GM06990 (cell line): ENCODE measurements at regions not wholly inside any gene's neighbourhood (a gene's known extent, or its start where the extent isn't known, plus 50 kb on each side); places are given as distances from the start of the nearest gene placed in this dataset.

Experiments used
- DNase-seq: peaks from one replicate; pipeline ENCODE4 v3.0.0-alpha.2; 2011; ENCODE audit not compliant: insufficient read length; ENCODE audit errors: extremely low read depth
- H3K27me3 ChIP-seq: replicated peaks from 2 replicates; pipeline ENCODE4 v1.6.0; 2011; ENCODE audit warnings: low read length; ENCODE audit not compliant: control insufficient read depth, insufficient read depth
- H3K36me3 ChIP-seq: 2 replicates; pipeline ENCODE4 v1.5.1; 2011; ENCODE audit warnings: low read length; ENCODE audit not compliant: control insufficient read depth, insufficient read depth
- H3K4me3 ChIP-seq: replicated peaks from 2 replicates; pipeline ENCODE4 v1.5.1; 2011; ENCODE audit warnings: low read depth, mild to moderate bottlenecking, control low read depth, low read length
- TF ChIP-seq, protein P1 (sequence below): IDR thresholded peaks from 2 replicates; pipeline ENCODE4 v1.5.1; 2011; ENCODE audit warnings: low read length, control low read depth, mild to moderate bottlenecking, inconsistent platforms; ENCODE audit not compliant: insufficient read depth, poor library complexity, severe bottlenecking

DNA sequence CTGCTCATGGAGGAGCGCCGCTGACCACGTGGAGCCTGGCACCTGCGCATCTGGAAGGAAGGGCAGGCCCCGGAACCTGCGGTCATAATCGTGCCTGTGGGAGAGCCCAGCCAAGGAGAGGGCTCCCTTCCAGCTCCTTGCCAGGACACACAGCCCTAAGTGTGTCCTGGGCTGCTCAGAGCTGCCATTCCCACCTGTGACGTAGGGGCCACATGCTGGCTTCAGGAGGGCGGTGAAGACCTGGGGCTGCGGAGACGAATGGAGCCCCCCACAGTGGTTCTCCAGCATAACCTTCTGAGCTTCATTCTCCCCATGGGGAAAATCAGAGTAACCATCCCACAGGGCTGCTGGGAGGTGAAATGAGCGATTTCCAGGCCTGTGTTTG lies 127.6 kb upstream of the CHST15 start:
- no peak for DNase-seq
- TF ChIP-seq, protein P1, sequence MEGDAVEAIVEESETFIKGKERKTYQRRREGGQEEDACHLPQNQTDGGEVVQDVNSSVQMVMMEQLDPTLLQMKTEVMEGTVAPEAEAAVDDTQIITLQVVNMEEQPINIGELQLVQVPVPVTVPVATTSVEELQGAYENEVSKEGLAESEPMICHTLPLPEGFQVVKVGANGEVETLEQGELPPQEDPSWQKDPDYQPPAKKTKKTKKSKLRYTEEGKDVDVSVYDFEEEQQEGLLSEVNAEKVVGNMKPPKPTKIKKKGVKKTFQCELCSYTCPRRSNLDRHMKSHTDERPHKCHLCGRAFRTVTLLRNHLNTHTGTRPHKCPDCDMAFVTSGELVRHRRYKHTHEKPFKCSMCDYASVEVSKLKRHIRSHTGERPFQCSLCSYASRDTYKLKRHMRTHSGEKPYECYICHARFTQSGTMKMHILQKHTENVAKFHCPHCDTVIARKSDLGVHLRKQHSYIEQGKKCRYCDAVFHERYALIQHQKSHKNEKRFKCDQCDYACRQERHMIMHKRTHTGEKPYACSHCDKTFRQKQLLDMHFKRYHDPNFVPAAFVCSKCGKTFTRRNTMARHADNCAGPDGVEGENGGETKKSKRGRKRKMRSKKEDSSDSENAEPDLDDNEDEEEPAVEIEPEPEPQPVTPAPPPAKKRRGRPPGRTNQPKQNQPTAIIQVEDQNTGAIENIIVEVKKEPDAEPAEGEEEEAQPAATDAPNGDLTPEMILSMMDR = no peak
- Histone ChIP-seq H3K36me3 (no peaks in the 10 kb centered on the region), H3K4me3 (no peak overlapping the region), H3K27me3 (no peaks in the 10 kb centered on the region; the same call in none of the 2 replicates)

DNA sequence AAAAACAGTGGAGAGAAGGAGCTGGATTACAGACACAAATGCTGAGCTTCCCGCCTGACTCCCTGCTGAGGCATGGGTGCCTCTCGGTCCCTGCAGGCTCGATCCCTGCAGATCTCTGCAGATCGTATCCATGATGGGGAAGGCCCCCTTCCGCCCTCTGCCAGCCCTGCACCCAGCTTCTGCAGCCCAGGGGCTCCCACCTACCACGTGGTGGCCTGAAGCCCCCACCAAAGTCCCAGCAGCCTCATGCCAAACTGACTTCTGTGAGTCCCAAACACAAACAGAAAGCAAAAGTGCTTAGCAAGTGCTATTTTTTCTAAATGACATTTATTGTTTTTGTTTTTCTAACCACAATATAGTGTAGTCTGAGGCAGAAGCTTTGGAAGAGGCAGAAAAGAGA lies 127.1 kb upstream of the CHST15 start:
- Histone ChIP-seq H3K36me3 (no peaks in the 10 kb centered on the region), H3K4me3 (no peak overlapping the region), H3K27me3 (no peaks in the 10 kb centered on the region; the same call in none of the 2 replicates)
- TF ChIP-seq, protein P1 = no peak
- DNase-seq = no peak

DNA sequence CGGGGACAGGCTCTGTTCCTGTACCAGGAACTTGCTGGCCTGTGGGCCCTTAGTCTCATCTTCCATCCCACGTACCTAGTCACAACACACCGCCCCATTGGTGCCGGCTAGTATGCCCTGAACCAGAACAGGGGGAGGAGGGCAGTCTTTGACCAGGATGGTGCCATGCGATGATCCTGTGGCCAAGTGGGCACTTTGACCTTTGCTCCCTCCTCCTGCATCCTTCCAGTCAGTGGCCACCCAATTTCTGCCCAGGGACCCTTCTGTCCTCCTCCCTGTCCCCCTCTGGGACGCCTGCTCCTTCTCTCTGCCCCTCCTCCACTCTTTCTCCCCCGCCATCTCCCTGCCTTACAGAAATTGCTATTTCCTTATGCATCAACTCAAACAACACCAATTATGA lies 126.3 kb upstream of the CHST15 start:
- TF ChIP-seq, protein P1 = no peak
- Histone ChIP-seq H3K36me3 (no peaks in the 10 kb centered on the region), H3K27me3 (no peaks in the 10 kb centered on the region; the same call in none of the 2 replicates), H3K4me3 (no peak overlapping the region)
- DNase-seq = no peak

DNA sequence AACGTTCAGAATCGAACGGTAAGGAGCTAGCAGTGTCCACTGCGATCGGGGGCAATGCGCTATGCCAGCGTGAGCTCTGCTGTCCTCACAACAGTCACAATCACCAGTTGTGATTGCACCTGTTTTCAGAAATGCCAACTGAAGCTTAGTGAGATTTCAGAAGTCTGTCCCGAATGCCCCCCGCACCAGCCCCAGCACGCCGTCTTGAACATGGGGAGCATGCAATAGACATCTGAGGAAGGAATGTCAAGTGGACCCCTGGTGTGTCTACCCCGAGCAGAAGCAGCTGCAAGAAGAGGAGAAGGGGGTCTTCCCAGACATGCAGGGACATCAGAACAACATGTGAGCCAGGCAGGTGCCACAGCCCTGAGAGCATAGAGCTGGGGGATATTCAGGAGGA lies 125.7 kb upstream of the CHST15 start:
- TF ChIP-seq, protein P1 = no peak

DNA sequence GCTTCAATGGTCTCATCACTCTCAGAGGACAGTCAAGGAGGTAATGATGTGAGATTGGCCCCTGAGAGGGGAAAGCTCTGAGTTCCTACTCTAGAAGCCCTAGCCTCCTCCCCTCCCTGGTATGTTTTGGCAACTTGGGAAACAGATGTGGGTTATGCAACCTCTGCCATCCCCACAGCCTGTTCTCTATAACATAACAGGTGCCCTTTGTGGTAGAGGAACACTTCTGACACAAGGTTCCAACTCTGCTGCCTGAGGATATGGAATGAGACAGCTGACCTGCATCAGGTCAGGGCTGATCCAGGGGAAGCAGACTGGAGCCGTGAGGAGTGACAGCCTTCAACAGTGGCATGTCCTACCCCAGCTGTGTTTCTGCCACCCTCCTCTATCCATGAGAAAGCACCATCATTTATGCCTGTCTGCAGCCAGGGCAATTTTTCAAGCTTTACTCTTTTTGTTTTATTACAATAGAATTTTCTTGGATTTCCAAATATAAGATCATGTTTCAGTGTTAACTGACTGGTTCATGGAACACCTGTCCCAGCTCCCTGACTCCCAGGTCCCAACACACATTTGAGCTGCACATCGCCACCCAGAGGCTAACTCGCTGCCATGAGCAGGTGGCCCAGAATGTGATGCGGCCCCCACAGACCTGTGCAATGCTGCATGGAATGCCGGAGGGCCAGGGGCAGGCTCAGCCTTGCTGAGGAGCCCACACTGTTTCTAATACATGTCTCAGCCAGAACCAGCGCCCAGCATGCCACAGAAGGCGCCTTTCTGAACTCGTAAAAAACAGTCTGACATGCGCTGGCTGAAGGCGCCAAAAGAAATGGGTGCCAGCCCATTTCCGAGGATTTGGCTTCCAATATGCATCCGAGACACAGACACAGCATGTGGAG lies 124.8 kb upstream of the CHST15 start:
- Histone ChIP-seq H3K4me3 (no peak overlapping the region), H3K36me3 (no peaks in the 10 kb centered on the region), H3K27me3 (no peaks in the 10 kb centered on the region; the same call in none of the 2 replicates)
- TF ChIP-seq, protein P1 = no peak
- no peak for DNase-seq

More for the DNA sequence above, 125.7 kb upstream of the CHST15 start:
- no peaks in the 10 kb centered on the region for H3K36me3 ChIP-seq
- no peak for DNase-seq
- no peak overlapping the region for H3K4me3 ChIP-seq
- no peaks in the 10 kb centered on the region; the same call in none of the 2 replicates for H3K27me3 ChIP-seq
